ENCODE measurements at regions not wholly inside any gene's neighbourhood (a gene's known extent, or its start where the extent isn't known, plus 50 kb on each side); places are given as distances from the start of the nearest gene placed in this dataset.

GRCh38 chr3:21054064-21054463 lies 696.9 kb downstream of the ZNF385D start:
- ChIA-PET POLR2A (no interaction called here), CTCF (no interaction called here)
- Histone ChIP-seq H3K27ac (ENCODE audit: extremely low read depth, low read depth, low read length) (no peak overlapping the region), H3K36me3 (ENCODE audit: control insufficient read depth in 2 of 2, insufficient read depth in 1 of 2, low read length in 2 of 2) (no peaks in the 10 kb centered on the region), H3K4me1 (ENCODE audit: control insufficient read depth, insufficient read depth, low read length) (no peaks in the 10 kb centered on the region), H3K4me3 (ENCODE audit: low read depth, low read length) (no peak overlapping the region), H3K9me3 (ENCODE audit: control insufficient read depth, insufficient read depth, low read depth, low read length) (no peaks in the 10 kb centered on the region)
- TF ChIP-seq, protein P1, sequence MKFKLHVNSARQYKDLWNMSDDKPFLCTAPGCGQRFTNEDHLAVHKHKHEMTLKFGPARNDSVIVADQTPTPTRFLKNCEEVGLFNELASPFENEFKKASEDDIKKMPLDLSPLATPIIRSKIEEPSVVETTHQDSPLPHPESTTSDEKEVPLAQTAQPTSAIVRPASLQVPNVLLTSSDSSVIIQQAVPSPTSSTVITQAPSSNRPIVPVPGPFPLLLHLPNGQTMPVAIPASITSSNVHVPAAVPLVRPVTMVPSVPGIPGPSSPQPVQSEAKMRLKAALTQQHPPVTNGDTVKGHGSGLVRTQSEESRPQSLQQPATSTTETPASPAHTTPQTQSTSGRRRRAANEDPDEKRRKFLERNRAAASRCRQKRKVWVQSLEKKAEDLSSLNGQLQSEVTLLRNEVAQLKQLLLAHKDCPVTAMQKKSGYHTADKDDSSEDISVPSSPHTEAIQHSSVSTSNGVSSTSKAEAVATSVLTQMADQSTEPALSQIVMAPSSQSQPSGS (tag by site-specific recombination; IDR thresholded peaks at IDR 0.05; ENCODE audit: low read depth), result no peak
- no peak for TF ChIP-seq ZNF433 (tag by site-specific recombination; IDR thresholded peaks at IDR 0.05; ENCODE audit: low read depth)
- TF ChIP-seq ZNF530 (tag by site-specific recombination; IDR thresholded peaks at IDR 0.05; ENCODE audit: low read depth), result no peak
- TF ChIP-seq ZNF148 (tag by site-specific recombination; IDR thresholded peaks at IDR 0.05; ENCODE audit: borderline replicate concordance), result no peak
- TF ChIP-seq ZNF248 (tag by site-specific recombination; IDR thresholded peaks at IDR 0.05), result no peak
- TF ChIP-seq ZNF221 (tag by site-specific recombination; IDR thresholded peaks at IDR 0.05; ENCODE audit: borderline replicate concordance), result no peak
- TF ChIP-seq ZNF660 (tag by site-specific recombination; IDR thresholded peaks at IDR 0.05), result no peak
- no peak for TF ChIP-seq ZNF335 (tag by site-specific recombination; conservative IDR thresholded peaks at IDR 0.05)
- TF ChIP-seq ZNF211 (tag by site-specific recombination; IDR thresholded peaks at IDR 0.05; ENCODE audit: low read depth), result no peak
- no peak for TF ChIP-seq ZNF514 (tag by site-specific recombination; IDR thresholded peaks at IDR 0.05)
- TF ChIP-seq ZNF768 (tag by site-specific recombination; IDR thresholded peaks at IDR 0.05), result no peak
- TF ChIP-seq YY1 (tag by site-specific recombination; IDR thresholded peaks at IDR 0.05), result no peak
- TF ChIP-seq OSR2 (tag by site-specific recombination; IDR thresholded peaks at IDR 0.05), result no peak
- TF ChIP-seq, protein P2, sequence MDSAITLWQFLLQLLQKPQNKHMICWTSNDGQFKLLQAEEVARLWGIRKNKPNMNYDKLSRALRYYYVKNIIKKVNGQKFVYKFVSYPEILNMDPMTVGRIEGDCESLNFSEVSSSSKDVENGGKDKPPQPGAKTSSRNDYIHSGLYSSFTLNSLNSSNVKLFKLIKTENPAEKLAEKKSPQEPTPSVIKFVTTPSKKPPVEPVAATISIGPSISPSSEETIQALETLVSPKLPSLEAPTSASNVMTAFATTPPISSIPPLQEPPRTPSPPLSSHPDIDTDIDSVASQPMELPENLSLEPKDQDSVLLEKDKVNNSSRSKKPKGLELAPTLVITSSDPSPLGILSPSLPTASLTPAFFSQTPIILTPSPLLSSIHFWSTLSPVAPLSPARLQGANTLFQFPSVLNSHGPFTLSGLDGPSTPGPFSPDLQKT (IDR thresholded peaks at IDR 0.05; ENCODE audit: borderline replicate concordance, low read depth, low read length), result no peak
- no peak for TF ChIP-seq ZNF26 (tag by site-specific recombination; IDR thresholded peaks at IDR 0.05)
- no peak for TF ChIP-seq ZNF658 (tag by site-specific recombination; IDR thresholded peaks at IDR 0.05)
- TF ChIP-seq, protein P3, sequence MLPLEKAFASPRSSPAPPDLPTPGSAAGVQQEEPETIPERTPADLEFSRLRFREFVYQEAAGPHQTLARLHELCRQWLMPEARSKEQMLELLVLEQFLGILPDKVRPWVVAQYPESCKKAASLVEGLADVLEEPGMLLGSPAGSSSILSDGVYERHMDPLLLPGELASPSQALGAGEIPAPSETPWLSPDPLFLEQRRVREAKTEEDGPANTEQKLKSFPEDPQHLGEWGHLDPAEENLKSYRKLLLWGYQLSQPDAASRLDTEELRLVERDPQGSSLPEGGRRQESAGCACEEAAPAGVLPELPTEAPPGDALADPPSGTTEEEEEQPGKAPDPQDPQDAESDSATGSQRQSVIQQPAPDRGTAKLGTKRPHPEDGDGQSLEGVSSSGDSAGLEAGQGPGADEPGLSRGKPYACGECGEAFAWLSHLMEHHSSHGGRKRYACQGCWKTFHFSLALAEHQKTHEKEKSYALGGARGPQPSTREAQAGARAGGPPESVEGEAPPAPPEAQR (tag by site-specific recombination; IDR thresholded peaks at IDR 0.05), result no peak
- TF ChIP-seq ZFP69B (tag by site-specific recombination; IDR thresholded peaks at IDR 0.05), result no peak
- no peak for TF ChIP-seq PBX3 (CRISPR knock-in tag; IDR thresholded peaks at IDR 0.05)
